HG02642 (cell line): ENCODE measurements at regions not wholly inside any gene's neighbourhood (a gene's known extent, or its start where the extent isn't known, plus 50 kb on each side); places are given as distances from the start of the nearest gene placed in this dataset.

ENCODE experiments used
- ATAC-seq: cut with Tn5 transposase; IDR thresholded peaks from one replicate; pipeline ENCODE4 v1.9.1; 2021; ENCODE audit warnings: mild to moderate bottlenecking; ENCODE audit not compliant: unreplicated experiment, poor library complexity

DNA sequence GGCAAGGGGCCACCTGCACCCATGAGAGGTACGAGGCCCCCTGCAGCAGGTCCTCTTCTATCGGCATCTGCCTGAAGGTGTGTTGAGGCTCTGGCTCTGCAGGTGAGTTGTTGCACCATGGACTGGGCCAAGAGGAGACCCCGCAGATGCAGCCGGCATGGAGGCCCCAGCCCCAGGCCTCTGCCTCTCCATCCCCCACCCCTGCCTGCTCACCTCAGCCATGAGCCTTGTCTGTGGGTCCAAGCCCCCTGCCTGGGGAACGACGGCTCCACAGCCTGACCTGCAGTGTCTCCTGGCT, 1386.2 kb downstream of the BRD1 start:
- no peak for ATAC-seq

DNA sequence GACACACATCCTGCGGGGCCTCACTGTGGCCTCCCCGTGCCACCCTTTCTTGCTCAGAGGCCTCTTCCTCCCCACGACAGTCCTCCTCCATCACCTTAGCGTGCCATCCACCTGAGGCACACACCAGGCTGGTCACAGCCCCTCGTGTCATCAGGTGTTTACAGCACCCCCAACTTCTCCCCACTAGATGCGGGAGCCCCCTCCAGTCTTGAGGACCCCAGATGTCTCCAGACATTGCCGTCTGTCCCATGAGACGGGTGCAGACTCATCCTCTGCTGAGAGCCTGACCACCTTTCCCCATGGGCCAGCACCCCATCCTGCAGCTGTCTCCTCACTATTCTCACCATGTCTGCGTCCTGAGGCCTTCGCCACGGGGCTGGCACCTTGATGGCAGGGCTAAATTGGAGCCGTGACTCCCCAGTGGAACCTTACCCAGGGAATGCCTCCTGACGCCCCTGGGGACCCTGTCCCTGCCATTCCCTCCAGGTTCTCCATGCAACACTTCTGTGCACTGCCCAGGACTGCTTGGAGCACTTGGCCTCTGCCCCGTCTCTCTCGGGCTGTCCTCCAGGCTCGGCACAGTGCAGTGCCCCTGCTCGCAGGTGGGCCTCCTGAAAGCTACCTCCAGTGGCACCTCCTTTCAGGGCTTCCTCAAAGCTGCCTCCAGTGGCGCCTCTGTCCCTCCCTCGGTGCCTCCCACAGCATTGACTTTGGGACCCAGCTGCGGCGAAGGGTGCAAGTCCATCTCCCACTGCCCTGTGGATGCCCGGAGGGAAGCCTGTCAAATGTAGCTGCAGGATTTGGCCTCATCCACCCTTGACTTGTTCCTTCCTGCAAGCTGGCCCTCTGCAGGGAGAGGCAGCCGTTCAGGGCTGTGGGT, 1386.8 kb downstream of the BRD1 start:
- no peak for ATAC-seq

DNA sequence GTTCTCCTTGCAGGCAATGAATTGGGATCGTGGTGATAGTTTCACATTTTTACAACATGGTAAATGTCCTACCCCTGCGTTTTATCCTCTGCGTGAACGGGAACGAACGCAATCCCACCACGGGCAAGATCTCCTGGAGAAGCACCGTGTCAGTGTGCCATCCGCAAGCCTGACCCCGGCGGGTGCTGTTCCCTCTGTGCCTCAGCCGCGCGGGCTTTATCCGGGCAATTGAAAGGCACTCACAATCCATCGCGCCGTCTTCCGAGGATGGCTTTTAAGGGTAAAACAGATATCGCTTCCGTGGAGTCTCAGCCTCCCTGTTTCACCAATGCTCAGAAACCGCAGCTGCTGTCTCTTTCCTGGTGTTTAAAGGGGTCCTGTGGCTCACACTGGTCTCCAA, 1387.5 kb downstream of the BRD1 start:
- no peak for ATAC-seq

DNA sequence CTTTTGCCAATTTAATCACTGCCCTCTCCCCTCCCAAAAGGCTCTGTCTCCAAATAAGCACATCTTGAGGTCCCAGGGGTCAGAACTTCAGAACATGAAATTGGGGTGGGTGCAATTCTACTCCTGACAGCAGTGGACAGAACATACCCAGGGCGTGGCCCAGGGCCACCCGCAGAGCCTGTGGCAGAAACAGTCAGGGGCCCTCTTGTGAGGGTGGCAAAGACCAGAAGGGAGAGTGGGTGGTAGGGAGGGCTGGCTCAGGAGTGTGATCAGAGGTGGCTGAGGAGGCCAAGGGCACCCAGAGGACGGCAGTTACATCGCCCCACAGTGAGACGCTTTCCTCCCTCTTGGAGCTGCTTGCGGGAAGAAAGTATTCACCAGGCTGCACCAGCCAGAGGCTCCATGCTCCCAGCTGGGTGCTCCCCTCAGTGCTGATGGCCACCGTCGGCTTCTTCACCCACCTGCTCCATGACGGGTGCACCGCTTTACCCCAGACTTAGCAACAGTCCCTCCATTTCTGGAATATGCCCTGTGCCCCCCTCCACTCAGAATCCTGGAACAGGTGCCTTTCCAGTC, 1388.0 kb downstream of the BRD1 start:
- no peak for ATAC-seq

DNA sequence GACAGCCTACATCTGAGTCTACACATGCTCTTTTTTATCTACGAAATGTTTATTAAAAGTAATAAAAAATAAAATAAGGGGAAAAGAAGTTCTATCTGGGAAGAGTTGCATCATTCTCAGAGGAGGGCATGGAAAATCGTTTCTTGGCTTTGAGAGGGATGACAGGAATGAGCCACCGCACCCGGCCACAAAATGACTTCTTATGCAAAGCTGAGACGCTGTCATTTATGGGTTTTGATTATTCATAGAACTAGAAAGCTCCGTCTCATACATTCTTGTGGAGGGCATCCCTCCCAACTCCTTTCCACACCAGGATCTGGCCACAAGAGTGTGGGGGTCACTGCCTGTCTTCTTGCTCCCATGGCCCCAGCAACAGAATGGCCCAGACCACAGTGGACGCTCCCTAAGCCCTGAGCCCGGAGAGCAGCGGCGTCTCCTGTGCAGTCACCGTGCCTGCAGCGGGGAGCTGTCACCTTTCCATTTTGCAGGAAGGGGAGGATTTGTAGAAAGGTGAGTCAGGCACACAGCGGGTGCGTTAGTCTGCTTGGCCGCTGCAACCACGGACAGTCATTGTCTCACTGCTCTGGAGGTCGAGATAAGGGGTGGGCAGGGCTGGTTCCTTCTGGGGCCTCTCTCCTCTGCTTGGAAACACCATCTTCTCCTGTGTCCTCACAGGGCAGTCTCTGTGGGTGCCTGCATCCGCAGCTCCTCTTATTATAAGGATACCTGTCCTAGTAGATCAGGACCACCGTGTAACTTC, 1388.7 kb downstream of the BRD1 start:
- no peak for ATAC-seq

DNA sequence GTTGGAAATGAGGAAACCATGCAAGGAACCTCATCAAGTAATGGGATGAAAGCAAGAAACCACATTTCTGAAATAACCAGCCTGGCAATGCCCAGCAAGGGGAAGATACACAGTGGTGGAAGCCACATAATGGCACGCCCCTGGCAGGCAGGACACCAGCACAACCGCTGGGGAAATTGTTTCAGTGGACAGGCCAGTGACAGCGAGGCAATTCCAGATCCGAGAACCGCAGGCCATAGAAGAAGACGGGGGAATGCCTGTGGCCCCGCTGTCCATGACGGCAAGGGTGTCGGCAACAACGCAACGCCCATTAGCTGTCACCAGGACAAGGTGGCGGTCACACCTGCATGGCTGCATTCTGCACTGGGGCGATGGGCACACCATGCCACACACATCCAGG, 1389.6 kb downstream of the BRD1 start:
- no peak for ATAC-seq

DNA sequence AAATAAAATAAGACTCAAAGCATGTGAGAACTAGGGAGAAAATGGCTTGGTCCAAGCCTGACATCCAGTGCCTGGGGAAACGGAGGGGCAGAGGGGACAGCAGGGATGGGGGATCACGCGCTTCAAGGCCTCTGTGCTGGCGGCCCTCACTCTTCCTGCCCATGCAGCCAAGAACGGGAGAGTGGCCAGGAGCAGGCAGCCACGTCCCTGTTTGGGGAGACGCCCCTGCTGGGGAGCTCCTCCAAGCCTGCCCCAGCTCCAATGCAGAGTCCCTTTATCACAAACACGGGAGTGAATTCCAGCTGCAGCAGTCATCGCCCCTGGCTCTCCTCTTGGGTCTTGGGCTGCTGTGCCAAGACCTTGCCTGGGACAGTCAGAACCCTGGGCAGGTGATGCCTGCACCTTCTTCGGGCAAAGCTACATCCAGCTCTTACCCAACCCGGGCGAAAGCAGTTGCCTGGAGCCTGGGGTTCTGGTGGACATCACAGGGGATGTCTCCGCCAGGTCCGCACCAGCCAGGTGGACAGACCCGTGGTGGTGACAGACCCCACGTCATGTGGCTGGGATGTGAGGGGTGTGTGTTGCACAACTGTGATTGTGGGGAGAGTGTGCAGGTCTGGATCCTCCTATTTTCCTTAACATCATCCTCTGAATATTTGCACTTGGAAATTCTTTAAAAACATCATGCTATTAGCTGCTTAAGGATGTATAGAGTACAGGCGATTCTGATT, 1391.3 kb downstream of the BRD1 start:
- ATAC-seq = no peak

DNA sequence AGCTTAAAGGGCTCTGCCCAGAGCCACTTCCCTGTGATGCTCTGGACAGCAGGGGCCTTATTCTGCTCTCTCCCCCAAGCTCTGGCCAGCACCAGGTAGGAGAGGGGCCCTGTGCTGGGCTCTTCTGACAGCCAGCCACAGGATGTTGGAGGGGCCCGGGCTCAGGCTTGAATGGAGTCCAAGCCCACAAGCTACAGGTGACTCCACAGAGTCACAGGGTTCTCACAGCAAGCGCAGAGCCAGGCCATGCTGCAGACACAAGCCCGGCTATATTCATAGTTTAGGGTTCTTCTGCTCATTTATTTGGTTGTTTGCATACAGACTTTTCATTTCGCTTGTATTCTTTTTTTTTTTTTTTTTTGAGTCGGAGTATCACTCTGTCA, 1392.8 kb downstream of the BRD1 start:
- ATAC-seq = no peak

DNA sequence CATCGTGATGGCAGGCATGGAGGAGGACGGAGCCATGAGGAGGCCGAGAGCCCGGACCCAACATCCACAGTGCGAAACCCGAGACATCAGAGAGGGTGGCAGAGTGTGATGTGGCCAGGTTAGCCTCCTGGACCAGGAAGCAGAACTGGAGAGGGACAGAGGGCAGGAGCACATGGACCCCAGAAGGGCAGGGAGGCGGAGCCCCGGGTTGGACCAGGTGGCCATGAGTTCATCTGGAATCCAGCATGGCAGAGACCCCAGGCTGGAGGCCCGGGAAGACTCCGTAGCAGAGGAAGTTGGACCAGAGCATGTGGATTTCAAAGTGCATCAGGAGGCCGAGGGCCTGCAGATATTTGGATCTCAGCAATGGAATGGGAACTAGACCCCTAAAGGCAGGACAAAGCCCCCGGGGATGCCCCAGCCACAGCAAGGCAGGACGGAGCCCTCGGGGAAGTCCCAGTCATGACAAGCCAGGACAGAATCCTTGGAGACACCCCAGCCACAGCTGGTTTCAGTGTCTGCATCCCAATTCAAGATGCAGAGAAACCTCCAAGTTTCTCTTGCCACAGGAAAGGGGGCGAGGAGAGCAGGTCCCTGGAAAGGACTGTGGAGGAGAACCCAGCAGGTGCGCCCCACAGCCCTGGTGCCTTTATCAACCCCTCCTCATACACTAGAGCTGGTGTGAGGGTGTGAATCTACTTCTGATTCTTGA, 1393.4 kb downstream of the BRD1 start:
- ATAC-seq = no peak

DNA sequence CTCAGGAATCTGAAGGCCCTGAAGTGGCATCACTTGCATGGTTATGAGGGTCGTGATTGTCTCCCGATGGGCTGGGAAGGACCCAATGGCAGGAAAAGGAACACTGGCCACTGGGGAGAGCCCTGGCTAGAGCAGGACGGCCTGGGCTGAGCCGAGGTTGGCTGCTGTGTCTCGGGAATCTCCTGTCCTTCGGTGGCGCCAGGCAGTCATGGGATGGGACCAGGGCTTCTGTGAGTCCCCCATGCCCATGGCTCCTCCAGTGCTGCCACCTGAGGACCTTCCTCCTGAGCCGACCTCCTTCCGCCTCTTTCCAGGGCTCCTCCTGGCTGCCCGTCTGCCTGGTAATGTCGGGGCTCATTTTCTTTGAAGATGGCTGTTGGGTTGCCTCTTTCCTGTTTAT, 1394.0 kb downstream of the BRD1 start:
- ATAC-seq = no peak

DNA sequence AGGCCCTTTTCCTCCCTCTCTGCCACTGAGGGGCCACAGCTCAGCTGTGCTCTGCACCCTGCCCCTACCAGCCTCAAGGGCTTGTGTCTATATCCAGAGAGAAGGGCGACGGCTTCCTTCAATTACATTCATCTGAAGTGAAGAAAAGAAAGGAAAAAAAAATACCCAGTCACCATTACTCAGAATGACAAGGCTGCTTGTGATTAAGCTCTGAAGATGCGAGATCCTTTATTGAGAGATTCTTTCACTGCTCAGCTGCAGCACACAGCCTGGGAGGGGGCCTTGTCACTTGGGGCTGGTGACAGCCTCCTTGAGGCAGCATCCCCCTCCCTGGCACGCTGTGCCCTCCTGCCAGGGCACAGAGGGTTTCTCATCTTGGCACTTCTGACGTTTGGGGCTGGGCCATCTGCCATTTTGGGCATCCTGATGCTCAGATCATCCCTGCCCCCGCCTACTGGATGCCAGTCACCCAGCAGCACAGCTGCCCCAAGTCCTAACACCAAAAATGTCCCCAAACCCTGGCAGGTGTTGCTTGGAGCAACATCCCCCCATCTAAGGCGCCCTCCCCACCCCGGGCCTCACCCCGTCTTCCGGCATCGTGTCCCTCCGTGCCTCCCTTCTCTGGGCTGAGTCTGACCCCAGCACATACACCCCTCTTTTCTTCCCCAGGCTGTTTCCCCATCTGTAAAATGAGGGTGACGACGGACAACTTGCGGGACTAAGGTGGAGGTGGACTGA, 1394.7 kb downstream of the BRD1 start:
- no peak for ATAC-seq

DNA sequence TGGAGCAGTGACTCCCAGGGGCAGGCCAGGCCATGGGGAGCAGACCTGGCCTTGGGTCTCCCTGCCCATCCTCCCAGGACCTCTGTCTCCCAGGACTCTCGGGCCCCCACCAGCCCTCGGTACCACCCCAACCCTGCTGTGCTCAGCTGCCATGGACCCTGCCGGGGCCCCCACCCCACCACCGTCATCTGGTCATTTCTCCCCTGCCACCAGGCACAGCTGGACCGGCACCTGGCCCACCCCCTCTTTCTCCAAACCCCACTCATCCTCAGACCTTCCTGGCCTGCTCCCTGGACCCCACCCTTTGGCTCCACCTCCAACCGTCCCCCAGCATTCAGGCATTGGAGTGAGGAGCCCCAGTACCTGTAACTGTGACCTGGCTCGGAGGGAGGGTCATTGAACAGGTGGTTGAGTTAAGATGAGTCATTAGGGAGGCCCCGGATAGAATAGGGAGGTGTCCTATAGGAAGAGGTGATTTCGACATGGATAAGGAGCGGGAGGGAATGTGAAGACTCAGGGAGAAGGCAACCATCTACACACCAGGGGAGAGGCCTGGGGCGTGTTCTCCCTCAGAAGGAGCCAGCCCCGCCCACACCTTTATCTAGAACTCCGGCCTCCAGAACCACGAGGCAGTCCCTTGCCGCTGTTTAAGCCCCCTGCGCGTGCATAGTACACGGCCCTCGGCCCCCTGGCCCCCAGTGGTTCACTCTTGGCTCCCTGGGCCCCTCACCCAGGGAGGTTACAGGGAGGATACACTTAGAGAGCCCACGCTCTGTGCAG, 1395.9 kb downstream of the BRD1 start:
- no peak for ATAC-seq

DNA sequence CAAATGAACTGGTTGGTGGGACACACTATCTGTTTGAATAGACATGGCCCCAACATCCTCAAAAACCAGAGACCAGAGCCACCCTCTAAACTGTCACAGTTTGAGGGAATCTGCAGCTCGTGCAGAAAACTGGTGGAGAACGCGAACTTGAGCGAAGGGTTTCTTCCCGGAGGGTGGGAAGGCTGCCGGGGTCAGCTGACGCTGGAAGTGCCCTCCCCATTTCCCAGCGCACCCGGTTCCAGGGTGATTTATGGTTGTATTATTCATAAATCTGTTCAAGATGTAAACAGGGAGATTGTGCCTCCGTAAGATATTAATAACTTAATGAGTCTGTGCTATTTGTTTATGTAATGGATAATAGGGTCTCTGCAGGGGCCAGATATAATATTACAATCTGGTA, 1396.7 kb downstream of the BRD1 start:
- no peak for ATAC-seq

DNA sequence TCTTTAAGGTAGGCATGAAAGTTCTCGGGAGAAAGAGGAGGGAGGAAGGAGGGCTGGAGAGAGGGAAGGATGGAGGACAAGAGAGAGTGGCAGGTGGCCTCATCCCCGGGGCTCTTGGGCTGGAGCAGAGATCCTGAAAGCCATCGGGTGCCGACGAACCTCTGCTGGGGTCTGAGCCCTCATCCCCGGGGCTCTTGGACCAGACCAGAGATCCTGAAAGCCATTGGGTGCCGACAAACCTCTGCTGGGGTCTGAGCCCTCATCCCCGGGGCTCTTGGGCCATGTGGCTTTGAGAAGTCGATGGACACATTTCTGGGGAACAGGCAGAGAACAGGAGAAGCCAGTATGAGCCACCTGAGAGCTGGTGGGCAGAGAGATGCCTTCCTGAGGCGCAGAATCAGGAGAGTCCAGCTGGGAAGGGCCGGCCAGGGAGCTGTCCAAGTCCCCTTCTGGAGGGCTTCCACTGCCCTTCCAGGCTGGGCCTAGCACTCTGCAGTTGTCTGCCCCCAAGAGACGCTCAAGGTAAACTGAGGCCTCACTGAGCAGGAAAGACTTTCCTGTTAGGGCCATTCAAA, 1398.1 kb downstream of the BRD1 start:
- no peak for ATAC-seq

DNA sequence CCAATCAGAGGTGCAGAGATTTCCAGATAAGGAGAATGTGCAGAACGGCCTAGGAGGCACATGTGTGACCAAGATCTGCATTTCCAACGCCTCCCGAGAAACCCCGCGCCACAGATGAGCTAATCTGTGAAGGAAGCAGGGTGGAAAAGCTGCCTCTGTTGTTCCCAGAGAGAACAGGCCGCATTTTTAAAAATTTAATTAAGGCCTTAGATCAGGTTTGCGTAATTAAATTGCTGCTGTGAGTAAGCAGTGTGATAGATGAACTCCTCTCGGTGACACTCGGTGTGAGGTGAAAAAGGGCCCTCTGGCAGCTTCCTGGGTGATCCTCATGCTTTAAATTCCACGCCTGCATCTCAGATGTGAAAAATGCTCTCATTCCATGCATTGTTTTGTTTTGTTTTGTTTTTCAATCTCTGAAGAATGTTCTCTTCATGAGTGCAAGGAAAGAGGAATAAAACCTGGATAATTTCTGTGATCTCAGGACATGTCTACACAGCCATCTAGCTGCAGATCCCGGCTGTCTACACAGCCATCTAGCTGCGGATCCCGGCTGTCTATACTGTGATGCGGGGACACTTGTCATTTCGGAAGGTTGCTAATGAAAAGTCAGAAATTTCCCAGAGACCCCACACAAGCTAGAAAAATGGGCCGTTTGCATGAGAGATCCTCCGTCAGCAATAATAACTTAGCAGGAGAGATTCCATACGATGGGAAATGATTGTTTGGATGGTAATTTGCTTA, 1398.9 kb downstream of the BRD1 start:
- ATAC-seq = no peak

DNA sequence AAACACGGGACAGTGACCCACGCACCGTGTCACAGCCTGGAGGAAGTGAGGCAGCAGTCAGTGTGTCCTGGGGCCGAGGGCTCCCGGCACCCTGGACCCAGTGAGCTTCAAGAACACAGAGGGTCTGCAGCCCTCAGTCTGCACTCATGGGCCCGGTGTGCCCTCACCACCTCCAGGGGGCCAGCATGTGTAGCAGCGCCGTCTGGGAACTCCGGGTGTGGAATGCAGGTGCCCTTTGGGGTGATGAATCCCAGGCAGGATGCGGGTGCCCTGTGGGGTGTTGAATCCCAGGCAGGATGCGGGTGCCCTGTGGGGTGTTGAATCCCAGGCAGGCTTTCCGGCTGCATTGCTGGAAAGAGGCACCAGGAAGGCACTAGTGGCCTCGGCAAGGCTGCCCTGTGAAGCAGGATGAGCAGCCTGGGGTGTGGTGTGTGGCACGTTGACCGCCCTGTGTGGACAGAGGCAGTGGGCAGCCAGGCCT, 1399.9 kb downstream of the BRD1 start:
- ATAC-seq = no peak

DNA sequence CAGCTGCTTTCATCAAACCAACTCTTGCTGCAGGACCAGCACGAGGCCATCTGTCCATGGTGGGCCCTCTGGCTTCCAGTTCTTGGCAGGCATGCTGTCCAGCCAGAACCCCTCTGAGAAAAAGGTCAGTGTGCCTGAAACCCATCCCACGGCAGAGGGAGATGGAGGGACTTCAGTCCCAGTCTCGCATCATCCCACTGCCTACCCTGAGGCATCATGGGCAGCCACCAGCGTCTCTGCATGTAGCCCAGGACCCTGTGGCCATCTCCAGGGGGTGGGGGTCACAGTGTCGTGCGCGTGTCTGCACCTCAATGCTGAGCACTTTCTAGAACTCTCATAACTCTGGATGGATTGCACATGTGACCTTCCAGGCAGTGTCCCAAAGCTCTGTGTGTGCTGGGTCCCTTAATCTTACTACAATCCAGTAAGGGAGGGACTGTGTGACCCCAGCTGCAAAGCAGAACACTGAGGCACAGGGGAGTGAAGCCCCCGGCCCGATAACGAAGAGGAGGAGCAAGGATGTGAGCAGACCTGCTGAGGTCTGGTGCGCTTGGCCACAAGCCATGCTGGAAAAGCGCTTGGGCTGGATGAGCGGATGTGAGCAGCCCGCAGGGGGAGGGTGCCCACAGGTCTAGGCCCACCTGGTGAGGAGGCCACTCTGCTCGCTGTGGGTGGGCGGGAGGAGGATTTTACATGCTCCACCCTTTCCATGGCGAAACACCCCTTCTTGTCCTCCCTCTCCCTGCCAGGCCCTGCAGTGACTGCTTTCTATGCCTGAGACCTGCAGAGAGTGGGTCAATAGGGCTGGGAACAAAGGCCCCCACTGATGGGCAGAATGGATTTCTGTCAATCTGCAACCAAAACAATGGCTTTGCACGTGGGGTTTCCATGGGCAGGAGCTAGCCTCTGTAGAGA, 1401.0 kb downstream of the BRD1 start:
- ATAC-seq = no peak
